Left renal pelvis (tissue), 4 donors: ENCODE measurements at regions not wholly inside any gene's neighbourhood (a gene's known extent, or its start where the extent isn't known, plus 50 kb on each side); places are given as distances from the start of the nearest gene placed in this dataset.

ENCODE experiments used
- DNase-seq, 4 donors: peaks; one replicate each; pipeline ENCODE4 v3.0.0-alpha.2; 2013; ENCODE audit warnings: low read depth in 4 of 4, low spot score in 3 of 4

DNA sequence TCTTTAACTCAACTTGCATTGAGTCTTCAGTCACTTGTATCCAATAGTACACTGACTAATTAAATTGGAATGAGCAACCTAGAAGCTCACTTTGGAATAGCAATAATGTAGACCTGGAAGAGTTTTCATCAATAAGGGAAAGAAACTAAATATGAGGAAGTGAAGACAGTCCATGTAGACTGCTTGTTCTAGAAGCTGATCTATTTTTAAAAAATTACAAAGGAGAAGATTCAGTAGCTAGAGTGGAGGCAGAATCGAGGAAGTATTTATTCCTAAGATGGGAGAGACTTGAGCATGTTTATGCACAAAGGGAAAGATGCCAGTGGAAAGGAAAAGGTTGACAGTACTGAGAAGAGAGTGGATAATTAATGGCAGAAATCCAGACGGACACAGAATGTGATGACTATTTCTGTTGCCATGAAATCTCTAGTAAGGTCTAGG lies 156.3 kb upstream of the PDE3A start:
- no peak for DNase-seq

DNA sequence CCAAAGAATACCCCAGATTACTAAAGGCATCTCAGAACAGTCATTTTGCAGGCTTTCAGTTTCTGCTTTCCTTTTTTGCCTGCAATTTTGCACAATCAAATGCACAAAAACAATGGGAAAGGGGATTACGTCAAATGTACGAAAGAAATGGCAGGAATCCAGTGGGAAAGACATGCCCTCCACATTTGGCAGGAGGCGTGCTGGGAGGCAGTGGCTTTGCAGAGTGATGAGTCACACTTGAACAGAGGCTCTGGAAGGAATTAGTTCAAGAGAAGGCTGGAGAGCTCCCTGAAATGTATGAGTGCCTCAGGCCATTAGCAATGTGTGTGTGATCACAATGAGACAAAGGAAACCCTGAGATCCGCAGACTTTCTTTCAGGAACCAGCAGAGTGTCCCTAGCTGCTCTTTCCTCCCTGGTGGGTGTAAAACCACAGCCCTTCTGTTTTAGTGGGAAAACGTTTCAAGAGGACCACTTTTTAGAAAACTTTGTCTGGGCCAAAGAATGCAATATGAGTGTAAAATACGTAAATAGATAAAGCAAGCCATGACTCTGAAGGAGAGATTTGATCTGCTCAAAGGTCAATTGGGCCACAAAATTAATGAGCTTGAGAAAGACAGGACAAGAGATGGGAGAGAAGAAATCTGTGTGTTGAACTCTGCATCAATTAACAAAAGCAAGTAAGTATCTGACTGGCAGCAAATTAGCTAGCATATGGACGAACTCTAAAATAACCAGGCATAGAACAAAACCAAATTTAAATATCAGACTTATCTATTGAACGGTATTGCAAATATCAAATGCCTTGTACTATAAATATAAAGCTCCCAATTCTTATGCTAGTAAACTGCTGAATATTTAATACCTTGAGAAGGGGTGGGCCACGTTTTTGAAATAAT lies 155.4 kb upstream of the PDE3A start:
- DNase-seq = peak; percentile 33 to 45 (median 37)

DNA sequence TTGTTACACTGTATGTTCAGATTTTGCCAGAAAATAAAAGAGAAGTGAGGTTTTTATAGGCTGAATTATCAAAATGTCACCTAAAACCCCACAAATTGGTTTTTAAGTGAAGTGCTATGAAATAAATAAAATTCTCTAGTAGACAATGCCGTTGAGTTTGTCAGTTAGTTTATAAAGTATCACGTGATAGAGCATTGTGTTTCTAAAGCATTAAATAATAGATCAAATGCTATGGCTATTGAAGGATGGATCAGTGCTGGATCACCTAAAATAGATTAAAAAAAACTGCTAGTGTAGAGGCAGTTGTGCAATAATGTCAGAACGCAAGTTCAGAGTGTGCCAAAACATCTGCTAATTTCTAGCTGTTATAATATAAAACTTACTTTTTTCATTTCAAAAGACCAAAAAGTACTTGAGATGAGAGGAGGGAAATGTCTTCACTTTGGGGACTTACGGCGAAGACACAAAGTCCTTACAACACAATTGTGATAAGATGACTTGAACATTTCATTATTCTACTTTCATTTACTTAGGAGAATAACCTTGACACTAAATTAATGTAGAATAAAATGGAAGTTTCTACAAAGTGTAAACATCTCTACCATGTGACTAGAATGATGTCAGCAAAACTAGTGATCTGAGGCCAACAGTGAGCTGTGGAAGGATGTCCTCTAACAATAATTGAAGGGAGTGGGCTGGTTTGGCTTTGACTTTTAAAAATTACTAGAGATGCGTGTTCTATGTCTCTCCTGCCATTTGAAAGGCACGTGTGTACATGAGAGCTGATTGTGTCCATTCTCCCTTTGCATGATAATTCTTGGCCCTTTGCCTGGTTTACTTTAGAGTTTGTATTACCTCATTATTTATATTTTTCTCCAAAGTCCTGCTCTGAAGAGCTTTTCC lies 154.4 kb upstream of the PDE3A start:
- DNase-seq = no peak

DNA sequence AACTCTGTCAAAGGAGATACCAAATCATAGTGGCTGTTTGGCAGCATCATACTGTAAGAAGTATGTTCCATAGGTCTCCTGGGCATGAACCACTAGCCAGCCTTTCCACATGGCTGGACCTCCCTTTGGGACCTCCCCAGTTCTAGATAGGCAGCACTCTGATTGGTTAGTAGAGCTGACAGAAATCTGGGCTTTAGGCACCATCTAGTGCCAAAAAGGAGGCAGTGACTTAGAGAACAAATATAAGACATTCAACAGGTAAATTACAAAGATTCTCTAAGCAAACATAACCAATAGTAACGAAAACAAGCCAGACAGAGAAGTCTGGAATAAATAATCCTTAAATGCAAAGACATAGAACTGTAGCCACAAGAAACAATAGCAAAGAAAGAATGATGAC lies 148.0 kb upstream of the PDE3A start:
- no peak for DNase-seq

DNA sequence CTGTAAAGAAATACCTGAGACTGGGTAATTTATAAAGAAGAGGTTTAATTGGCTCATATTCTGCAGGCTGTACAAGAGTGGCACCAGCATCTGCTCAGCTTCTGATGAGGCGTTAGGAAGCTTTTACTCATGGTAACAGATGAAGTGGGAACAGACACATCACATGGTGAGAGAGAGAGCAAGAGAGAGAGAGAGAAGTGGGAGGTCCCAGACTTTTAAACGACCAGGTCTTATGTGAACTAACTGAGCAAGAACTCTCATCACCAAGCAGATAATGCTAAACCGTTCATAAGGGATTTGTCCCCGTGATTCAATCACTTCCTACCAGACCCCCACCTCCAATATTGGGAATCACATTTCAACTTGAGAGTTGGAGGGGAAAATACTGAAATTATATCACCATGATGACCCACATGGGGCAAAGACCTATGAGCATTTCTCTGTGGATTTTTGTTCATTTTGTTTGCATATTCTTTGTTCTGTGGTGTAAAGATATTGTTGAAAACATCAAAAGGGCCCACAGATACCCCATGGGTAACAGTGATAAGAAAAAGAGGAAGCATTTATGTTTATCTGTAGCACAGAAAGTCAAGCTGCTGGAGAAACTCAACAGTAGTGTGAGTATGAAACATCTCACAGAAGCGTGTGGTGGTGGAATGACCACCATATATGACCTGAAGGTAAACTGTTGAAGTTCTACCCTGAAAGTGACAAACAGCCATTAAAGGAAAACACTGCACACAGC lies 135.2 kb upstream of the PDE3A start:
- DNase-seq = no peak

DNA sequence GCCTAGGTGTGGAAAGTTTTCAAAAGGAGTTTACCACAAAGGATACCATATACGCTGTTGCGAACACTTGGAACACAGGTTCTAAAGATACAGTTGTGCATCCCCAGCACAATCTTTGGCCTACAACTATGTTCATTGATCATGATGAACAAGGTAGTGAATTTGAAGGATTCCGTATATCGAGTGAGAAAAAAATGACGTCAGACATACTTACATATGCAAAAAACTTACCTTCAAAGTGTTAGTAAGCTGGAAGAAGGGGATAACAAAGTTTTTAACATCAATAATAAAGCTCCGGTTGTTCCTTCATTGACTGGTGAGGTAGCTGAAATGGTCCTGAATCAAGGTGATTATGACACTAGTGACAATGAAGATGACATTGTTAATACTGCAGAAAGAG lies 133.9 kb upstream of the PDE3A start:
- no peak for DNase-seq

DNA sequence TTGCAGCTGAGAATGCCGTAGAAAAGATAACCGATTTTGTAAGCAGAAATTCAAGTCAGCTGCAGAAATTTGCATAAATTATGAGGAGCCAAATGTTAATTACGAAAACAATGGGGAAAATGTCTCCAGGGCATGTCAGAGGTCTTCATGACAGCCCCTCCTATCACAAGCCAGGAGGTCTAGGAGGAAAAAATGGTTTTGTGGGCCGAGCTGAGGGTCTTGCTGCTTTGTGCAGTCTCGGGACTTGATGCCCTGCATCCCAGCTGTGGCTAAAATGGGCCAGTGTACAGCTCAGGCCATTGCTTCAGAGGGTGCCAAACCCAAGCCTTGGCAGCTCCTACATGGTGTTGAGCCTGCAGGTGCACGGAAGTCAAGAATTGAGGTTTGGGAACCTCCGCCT lies 131.2 kb upstream of the PDE3A start:
- no peak for DNase-seq

DNA sequence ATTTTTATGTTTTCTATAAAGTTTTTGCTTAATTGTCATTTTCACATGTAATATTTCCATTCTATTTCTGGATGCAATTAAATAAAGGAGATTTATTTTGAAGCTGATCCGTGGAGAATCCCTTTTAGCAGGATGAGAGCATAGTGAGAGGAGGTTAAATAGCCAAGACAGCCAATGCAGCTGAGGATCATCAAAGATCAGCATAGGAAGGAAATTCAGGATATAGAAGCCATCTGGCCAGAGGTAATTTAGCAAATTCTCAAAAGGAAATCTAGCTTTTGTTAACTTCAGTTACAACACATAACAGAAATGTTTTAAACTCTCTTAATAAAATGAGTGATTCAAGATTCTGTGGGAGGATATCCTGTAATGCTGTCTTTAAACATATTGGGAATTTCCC lies 122.8 kb upstream of the PDE3A start:
- no peak for DNase-seq

DNA sequence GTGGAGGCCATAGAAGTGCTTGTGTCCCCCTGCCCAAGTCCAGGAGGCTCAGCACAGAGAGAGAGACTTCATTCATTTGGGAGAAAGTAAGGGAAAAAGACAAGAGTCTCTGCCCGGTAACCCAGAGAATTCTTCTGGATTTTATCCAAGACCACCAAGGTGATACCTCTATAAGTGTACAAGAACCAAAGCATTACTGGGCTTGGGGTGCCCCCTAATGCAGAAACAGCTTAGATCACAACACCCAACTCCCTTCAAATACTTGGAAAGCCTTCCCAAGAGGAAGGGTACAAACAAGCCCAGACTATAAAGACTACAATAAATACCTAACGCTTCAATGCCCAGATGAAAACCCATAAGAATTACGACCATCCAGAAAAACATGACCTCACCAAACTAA lies 119.7 kb upstream of the PDE3A start:
- DNase-seq = no peak

DNA sequence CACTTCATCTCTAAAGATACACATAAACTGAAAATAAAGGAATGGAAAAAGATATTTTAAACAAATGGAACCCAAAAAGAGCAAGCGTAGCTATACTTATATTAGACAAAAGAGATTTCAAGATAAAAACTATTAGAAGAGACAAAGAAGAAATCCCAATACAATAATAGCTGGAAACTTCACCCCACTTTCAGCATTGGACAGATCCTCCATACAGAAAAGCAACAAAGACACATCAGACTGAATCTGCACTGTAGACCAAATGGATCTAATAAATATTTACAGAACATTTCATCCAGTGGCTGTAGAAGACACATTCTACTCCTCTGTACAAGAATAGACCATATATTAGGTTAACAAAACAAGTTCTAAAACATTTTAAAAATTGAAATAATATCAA lies 117.6 kb upstream of the PDE3A start:
- no peak for DNase-seq

DNA sequence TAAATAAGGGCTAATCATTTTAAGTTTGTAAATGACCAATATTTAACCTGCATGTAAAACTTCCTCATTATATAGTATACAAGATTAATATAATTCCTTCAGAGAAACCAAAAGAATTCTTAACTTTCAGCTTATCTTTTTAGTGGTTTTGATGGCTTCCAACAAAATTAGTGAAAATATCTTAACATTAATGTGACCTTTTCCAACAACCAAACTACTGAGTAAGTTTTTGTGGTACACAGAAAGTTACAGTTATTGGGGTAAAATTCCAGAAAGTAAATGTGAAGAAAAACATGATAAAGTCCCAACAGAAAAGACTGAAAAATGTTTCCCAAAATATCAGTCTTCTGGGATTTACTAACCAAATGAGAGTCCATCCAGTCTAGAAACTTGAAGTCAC lies 111.0 kb upstream of the PDE3A start:
- no peak for DNase-seq

DNA sequence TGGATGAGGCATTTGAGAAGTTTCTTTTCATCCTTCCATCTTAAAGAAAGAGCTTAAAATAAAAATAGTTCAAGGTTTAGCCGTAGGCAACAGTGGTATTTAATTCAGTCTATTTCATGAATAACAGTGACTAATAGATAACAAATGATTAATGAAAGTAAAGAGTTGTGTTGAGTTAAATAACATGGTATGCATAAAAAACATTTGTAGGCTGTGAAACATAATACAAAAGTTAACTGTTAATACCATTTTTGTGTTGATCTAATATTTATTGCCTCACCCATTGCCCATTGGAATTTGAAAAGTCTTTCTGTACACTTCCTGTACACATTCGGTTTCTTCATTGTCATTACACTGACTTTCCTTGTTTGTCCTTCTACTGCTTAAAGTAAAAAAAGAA lies 108.6 kb upstream of the PDE3A start:
- DNase-seq = no peak

DNA sequence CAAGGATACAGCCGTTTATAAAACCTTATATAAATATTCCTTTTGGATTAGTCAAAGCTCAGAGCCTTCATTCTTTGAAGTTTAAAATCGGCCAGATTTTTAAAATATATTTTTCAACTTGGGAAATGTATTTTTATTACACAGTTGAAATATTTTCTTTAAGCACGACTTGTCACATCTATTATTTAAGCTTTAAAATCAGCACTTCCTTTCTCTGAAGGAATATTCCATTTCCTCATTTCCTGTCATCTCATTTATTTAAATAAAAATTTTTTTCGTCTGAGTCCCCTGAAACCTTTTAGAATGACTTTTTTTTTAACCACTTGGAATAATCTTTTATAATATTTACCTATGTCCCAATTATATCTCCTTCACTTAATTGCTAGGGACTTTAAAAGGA lies 107.5 kb upstream of the PDE3A start:
- no peak for DNase-seq

DNA sequence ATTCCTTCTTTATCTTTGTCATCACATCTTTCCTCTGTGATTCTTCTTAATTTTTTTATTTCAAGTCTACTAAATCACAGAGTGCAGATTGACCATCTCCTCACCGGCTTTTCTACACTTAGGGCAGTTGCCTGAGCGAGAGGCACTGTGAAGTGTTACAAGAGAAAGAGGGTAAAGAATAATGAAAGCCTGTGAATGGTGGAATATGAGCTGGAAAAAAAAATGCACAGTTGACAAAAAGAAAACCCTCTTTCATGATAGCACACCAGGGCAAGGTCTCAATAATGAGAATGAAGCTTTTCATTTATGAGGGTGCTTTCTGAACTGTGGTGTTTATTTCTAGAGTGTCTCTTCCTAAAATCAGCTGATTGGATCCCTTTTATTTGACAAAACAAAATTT lies 106.2 kb upstream of the PDE3A start:
- DNase-seq = no peak

DNA sequence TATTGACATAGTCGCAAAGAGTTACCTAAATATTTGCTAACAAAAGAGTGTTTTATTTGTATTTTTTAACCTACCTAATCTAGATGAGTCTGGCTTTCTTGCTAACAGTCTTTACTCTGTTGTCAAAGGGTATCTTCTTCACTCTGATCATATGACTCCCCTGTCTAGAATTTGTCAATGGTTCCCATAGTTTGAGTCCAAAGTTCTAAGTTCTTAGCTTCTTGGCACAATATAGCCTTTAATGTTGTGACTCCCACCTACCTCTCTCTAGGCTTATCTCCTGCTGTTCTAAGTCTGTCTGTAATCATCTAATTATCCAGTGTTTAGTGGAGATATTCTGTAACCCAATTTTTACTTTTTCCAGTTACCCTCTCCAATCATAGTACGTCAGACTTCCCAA lies 104.3 kb upstream of the PDE3A start:
- DNase-seq = no peak

DNA sequence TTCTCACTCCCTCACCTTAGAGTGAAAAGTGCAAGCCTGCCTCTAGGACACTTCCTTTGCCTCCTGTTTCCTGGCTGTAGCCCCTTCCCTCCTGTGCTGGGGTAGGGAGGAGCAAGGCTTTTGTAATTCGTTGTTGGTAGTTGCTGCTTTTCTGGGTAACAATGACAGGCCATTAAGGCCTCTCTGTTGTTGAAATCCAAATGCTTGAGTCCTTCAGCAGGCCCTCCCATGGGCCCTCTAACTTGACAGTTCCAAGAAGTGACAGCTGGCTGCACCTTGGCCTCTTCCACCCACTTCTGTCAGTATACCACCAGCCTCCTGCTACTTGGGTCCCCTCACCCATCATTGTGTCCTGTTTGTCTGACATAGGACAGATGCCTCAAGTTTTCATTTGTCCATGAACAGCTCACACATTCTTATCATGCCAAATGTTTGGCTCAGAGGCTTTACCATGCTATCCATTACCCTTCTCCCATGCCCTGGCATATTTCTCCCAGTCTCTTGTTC lies 103.7 kb upstream of the PDE3A start:
- no peak for DNase-seq

DNA sequence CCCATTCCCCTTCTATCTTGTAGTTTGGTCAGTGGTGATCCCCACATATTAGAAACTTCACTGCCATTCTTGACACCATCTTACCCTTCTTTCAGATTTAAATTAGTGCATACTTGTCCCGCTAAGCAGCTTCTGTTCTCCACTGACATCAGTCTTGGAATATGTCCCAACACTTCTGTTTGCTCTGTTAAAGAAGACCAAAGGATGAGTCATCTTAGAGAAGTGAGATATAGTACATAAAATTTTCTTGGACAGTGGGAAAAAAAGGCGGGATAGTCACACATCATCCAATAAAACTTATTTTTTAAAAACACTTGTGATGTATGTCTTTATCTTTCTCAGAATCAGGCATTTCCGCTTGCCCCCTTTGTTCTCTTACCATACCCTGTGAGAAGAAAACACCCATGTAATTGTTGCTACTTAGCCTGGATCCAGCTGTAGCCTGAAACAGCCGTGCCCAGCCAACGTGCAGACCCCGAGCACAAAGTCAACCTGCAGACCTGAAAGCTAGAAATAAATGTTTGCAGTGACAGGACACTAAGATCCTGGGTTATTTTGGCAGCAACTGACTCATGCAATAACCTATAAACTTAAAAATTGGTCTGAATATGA lies 100.1 kb upstream of the PDE3A start:
- no peak for DNase-seq

DNA sequence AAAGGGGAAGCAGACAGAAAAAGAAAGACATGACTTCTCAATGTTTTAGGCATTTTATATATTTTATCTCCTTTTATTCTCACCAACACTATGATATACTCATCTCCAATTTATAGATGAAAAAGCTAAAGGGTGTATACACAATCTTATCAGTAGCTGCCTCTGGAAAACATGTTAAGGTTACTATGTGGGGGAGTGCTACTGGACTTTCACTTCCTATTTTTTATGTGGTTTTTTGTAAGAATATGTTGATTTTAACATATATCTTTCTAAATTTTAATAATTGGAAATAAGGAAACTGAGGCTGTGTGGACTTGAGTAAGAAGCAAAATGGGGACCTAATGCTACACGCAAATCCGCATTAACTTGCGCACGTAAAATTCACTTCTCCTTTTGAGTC lies 99.6 kb upstream of the PDE3A start:
- no peak for DNase-seq

DNA sequence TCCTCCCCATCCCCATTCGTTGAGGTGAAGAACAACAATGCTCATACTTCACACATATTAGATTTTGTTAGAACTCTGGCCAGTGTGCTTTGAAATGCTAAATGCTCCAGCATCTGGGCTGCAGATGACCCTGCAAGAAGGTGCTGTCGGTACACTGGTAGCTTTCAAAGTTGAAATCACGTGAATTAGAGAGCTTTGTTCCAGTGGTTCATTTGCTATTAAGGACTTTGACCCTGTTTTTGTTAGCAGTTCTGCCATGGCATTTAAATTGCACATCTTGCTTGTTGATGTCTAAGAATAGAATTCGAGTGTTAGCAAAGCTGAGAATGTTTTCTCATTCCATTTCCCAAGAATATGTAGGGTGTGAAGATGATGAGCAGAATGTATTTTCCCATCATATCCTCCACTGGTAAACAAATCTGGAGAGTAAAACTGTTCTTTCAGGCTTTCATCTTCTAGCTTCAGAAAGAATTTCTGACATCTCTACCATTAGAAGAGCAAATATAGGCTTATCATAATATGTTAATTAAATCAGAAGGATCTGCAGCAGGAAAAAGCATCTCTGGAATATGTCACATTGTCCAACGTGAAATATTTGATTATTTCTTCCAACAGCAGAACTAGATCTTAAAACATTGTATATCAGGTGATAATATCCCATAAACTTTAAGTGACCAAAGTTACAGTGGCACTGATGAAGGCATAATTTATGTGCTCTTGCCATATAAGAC lies 98.8 kb upstream of the PDE3A start:
- no peak for DNase-seq

DNA sequence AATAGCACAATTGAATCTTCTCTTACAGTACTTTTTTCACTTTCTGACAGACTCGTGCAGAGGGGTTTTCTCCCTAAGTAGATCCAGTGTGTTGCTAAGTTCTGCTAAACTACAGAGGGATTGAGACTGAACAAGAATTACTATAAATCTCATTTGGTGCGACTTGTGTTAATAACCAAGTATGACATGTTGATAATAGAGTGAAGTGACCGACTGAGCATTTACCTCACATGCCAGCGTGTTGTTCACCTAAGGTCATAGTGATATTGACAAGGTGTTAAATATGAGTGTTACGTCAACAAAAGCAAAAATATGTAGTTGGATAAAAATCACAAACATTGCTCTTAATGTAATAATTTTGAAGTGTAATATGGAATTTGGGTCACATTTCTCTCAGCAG lies 97.8 kb upstream of the PDE3A start:
- no peak for DNase-seq
